ENCODE measurements at regions not wholly inside any gene's neighbourhood (a gene's known extent, or its start where the extent isn't known, plus 50 kb on each side); places are given as distances from the start of the nearest gene placed in this dataset.

DNA sequence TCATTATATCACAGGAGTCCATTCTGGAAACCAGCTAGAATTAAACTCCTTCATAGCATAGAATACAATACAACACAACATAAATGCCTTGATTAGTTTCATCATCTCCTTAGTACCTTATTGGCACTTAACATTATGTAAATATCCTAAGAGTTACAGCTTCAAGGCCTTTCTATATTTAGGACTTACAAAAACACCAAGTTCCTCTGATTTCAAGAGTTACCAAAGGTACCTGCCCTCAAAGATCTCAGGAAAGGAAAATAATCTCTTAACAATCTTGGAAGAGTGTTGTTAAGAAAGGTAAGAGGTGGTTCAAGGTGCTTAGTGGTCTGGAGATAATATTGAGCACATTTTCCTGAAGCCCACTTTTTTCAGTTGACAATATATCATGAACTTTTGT lies 477.7 kb downstream of the IGSF11 start:
- TF ChIP-seq POLR2A (IDR thresholded peaks at IDR 0.05): no peak
- no peak for TF ChIP-seq CTCF (IDR thresholded peaks at IDR 0.05)

Data from prostate gland (tissue), 2 donors.